GM12891 (cell line): ENCODE measurements at regions not wholly inside any gene's neighbourhood (a gene's known extent, or its start where the extent isn't known, plus 50 kb on each side); places are given as distances from the start of the nearest gene placed in this dataset.
"Not testable (repeated sequence)": the region's sequence is repeated elsewhere in the genome, so short reads cannot be mapped to it uniquely, and the experiment has no call there.

Experiments used
- PAX5 ChIP-seq: IDR thresholded peaks from 2 replicates; pipeline ENCODE4 v1.6.1; 2011; ENCODE audit warnings: low read length, moderate library complexity, mild to moderate bottlenecking; ENCODE audit not compliant: insufficient read depth, severe bottlenecking
- POLR2A ChIP-seq: IDR thresholded peaks from 2 replicates; pipeline ENCODE4 v1.6.1; 2011; ENCODE audit warnings: low read depth, low read length, control low read depth
- POLR2AphosphoS5 ChIP-seq: IDR thresholded peaks from 2 replicates; pipeline ENCODE4 v1.6.1; 2011; ENCODE audit warnings: low read depth, low read length, control low read depth
- POU2F2 ChIP-seq: IDR thresholded peaks from 2 replicates; pipeline ENCODE4 v1.6.1; 2011; ENCODE audit warnings: low read depth, mild to moderate bottlenecking, control low read depth, low read length, moderate library complexity
- SPI1 ChIP-seq: IDR thresholded peaks from 2 replicates; pipeline ENCODE4 v1.6.1; 2011; ENCODE audit warnings: low read depth, low read length, control low read depth
- TAF1 ChIP-seq: IDR thresholded peaks from 2 replicates; pipeline ENCODE4 v1.6.1; 2011; ENCODE audit warnings: low read depth, low read length, control low read depth

GRCh38 chr9:40885858-40886257 is 242.6 kb downstream of the FOXD4L6 start:
- not testable (repeated sequence) for TF ChIP-seq POLR2A, POLR2AphosphoS5, TAF1, PAX5, POU2F2, SPI1
